ENCODE measurements at regions not wholly inside any gene's neighbourhood (a gene's known extent, or its start where the extent isn't known, plus 50 kb on each side); places are given as distances from the start of the nearest gene placed in this dataset.

DNA sequence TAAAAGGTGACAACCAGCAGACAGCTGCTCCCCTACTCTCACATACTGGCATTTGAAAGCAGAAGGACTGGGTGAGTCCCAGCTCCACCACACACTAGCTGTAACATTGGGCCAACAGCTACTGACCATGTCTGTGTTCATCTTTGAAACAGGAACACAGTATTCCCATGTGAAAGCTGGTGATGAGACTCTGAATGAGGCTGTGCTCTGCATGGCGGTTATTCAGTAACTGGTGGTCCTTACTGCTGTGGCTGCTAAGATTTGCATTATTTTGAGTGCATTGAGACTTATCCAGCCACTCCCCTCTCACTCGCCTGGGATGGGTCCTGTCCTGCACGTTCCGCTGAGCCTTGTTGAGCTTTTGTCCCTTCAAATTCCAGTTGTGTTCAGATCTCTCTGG lies 342.9 kb downstream of the FOXL1 start:
- H3K9me3 ChIP-seq, result peaks cover 4 to 8% (median 7%) of the 10 kb centered on the region in 3 donors
- intact Hi-C loops (cut with DNase I; ENCODE audit: low total_unique reads), result no loop called here
- no peak overlapping the region for H3K4me3 ChIP-seq
- H3K27me3 ChIP-seq, result no peaks in the 10 kb centered on the region
- H3K27ac ChIP-seq, result no peak overlapping the region
- H3K4me1 ChIP-seq, result peaks cover 0 to 7% (median 0%) of the 10 kb centered on the region in 4 donors
- DNase-seq, result no peak
- TF ChIP-seq, protein P1, sequence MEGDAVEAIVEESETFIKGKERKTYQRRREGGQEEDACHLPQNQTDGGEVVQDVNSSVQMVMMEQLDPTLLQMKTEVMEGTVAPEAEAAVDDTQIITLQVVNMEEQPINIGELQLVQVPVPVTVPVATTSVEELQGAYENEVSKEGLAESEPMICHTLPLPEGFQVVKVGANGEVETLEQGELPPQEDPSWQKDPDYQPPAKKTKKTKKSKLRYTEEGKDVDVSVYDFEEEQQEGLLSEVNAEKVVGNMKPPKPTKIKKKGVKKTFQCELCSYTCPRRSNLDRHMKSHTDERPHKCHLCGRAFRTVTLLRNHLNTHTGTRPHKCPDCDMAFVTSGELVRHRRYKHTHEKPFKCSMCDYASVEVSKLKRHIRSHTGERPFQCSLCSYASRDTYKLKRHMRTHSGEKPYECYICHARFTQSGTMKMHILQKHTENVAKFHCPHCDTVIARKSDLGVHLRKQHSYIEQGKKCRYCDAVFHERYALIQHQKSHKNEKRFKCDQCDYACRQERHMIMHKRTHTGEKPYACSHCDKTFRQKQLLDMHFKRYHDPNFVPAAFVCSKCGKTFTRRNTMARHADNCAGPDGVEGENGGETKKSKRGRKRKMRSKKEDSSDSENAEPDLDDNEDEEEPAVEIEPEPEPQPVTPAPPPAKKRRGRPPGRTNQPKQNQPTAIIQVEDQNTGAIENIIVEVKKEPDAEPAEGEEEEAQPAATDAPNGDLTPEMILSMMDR (IDR thresholded peaks at IDR 0.05), result no peak
- no peaks in the 10 kb centered on the region for H3K36me3 ChIP-seq

GRCh38 chr16:86922311-86922710 lies 344.0 kb downstream of the FOXL1 start:
- Histone ChIP-seq H3K4me1 (peaks cover 0 to 7% (median 0%) of the 10 kb centered on the region in 4 donors), H3K4me3 (no peak overlapping the region), H3K36me3 (no peaks in the 10 kb centered on the region), H3K9me3 (peaks cover 4 to 8% (median 7%) of the 10 kb centered on the region in 3 donors), H3K27me3 (no peaks in the 10 kb centered on the region), H3K27ac (no peak overlapping the region)
- TF ChIP-seq, protein P1 (IDR thresholded peaks at IDR 0.05), result no peak
- intact Hi-C loops (cut with DNase I; ENCODE audit: low total_unique reads), result no loop called here
- DNase-seq, result no peak

GRCh38 chr16:86923656-86924055 lies 345.3 kb downstream of the FOXL1 start:
- DNase-seq, result no peak
- no peaks in the 10 kb centered on the region for H3K36me3 ChIP-seq
- no peaks in the 10 kb centered on the region for H3K27me3 ChIP-seq
- H3K27ac ChIP-seq, result no peak overlapping the region
- TF ChIP-seq, protein P1 (IDR thresholded peaks at IDR 0.05), result no peak
- intact Hi-C loops (cut with DNase I; ENCODE audit: low total_unique reads), result no loop called here
- H3K4me3 ChIP-seq, result no peak overlapping the region
- H3K4me1 ChIP-seq, result peaks cover 0 to 7% (median 0%) of the 10 kb centered on the region in 4 donors
- H3K9me3 ChIP-seq, result peaks cover 4 to 8% (median 7%) of the 10 kb centered on the region in 3 donors

DNA sequence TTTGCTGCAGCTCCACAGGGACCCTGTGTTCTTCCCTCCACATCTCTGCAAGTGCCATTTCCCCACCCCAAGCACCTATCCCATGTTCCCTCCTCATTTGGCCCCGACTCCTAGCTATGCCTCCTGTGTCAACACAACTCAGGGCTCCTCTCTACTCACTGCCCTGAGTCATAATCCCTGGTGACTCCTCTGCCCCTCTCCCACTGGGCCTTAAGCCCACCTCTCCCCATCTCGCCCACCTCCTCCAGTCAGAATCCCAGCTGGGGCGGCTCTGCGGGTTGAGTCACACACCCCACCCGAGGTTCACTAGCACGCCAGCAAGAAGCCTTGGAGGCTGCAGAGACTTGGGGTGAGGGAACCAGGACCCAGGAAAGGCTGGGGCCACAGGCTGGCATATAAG lies 346.2 kb downstream of the FOXL1 start:
- peaks cover 0 to 12% (median 7%) of the 10 kb centered on the region in 4 donors for H3K4me1 ChIP-seq
- no peak overlapping the region for H3K27ac ChIP-seq

GRCh38 chr16:86925067-86925791 lies 346.9 kb downstream of the FOXL1 start:
- TF ChIP-seq, protein P1 (IDR thresholded peaks at IDR 0.05), result no peak
- no peak for DNase-seq
- peaks cover 0 to 14% (median 12%) of the 10 kb centered on the region in 4 donors for H3K4me1 ChIP-seq
- no peaks in the 10 kb centered on the region for H3K36me3 ChIP-seq
- no peak overlapping the region for H3K4me3 ChIP-seq
- intact Hi-C loops (cut with DNase I; ENCODE audit: low total_unique reads), result no loop called here
- H3K9me3 ChIP-seq, result peaks cover 4 to 8% (median 7%) of the 10 kb centered on the region in 3 donors
- no peak overlapping the region for H3K27ac ChIP-seq
- H3K27me3 ChIP-seq, result no peaks in the 10 kb centered on the region

More for the DNA sequence above, 346.2 kb downstream of the FOXL1 start:
- intact Hi-C loops (cut with DNase I; ENCODE audit: low total_unique reads), result no loop called here
- H3K4me3 ChIP-seq, result no peak overlapping the region
- H3K27me3 ChIP-seq, result no peaks in the 10 kb centered on the region
- DNase-seq, result no peak
- H3K36me3 ChIP-seq, result no peaks in the 10 kb centered on the region
- H3K9me3 ChIP-seq, result peaks cover 4 to 8% (median 7%) of the 10 kb centered on the region in 3 donors
- TF ChIP-seq, protein P1 (IDR thresholded peaks at IDR 0.05), result no peak
